ENCODE measurements at regions not wholly inside any gene's neighbourhood (a gene's known extent, or its start where the extent isn't known, plus 50 kb on each side); places are given as distances from the start of the nearest gene placed in this dataset.

- no peak for DNase-seq
These were observed 262.7 kb downstream of the CHL1 start for GRCh38 chr3:459311-459670.

GRCh38 chr3:461006-461405 lies 264.4 kb downstream of the CHL1 start:
- DNase-seq: no peak

- DNase-seq: peak; percentile 25
These were observed 266.3 kb downstream of the CHL1 start for GRCh38 chr3:462851-463250.

GRCh38 chr3:463252-464192 lies 267.0 kb downstream of the CHL1 start:
- DNase-seq: peak; percentile 14

GRCh38 chr3:464255-464654 lies 267.7 kb downstream of the CHL1 start:
- no peak for DNase-seq

- DNase-seq: peak; percentile 30
These were observed 271.6 kb downstream of the CHL1 start for GRCh38 chr3:468172-468571.

- no peak for DNase-seq
These were observed 276.7 kb downstream of the CHL1 start for GRCh38 chr3:473033-473800.

GRCh38 chr3:474828-475227 lies 278.3 kb downstream of the CHL1 start:
- no peak for DNase-seq

GRCh38 chr3:480070-480469 lies 283.5 kb downstream of the CHL1 start:
- no peak for DNase-seq

- no peak for DNase-seq
These were observed 284.5 kb downstream of the CHL1 start for GRCh38 chr3:481111-481510.

- peak; percentile 40 for DNase-seq
These were observed 285.1 kb downstream of the CHL1 start for GRCh38 chr3:481680-482079.

GRCh38 chr3:482479-482878 lies 285.9 kb downstream of the CHL1 start:
- DNase-seq: no peak

- no peak for DNase-seq
These were observed 287.8 kb downstream of the CHL1 start for GRCh38 chr3:484341-484740.

GRCh38 chr3:487614-488013 lies 291.1 kb downstream of the CHL1 start:
- no peak for DNase-seq

- peak; percentile 25 for DNase-seq
These were observed 296.2 kb downstream of the CHL1 start for GRCh38 chr3:492586-493316.

GRCh38 chr3:494190-494589 lies 297.6 kb downstream of the CHL1 start:
- no peak for DNase-seq

GRCh38 chr3:498487-498886 lies 301.9 kb downstream of the CHL1 start:
- DNase-seq: no peak

- DNase-seq: no peak
These were observed 302.6 kb downstream of the CHL1 start for GRCh38 chr3:499001-499761.

GRCh38 chr3:502486-502885 lies 305.9 kb downstream of the CHL1 start:
- DNase-seq: no peak

- no peak for DNase-seq
These were observed 316.7 kb downstream of the CHL1 start for GRCh38 chr3:513301-513700.

- DNase-seq: no peak
These were observed 317.6 kb downstream of the CHL1 start for GRCh38 chr3:514192-514591.

GRCh38 chr3:519026-519425 lies 322.5 kb downstream of the CHL1 start:
- DNase-seq: no peak

- DNase-seq: no peak
These were observed 326.3 kb downstream of the CHL1 start for GRCh38 chr3:522888-523287.
